ENCODE measurements at regions not wholly inside any gene's neighbourhood (a gene's known extent, or its start where the extent isn't known, plus 50 kb on each side); places are given as distances from the start of the nearest gene placed in this dataset.

GRCh38 chr1:58104960-58105359, 441.6 kb downstream of the OMA1 start (continued):
- TF ChIP-seq PML (IDR thresholded peaks at IDR 0.05; ENCODE audit: low read length) = no peak
- no peak for TF ChIP-seq MTA3 (IDR thresholded peaks at IDR 0.05; ENCODE audit: borderline replicate concordance, low read length)
- TF ChIP-seq NR2C2 (IDR thresholded peaks at IDR 0.05; ENCODE audit: borderline replicate concordance, control insufficient read depth, insufficient read length, low read depth) = no peak
- TF ChIP-seq, protein P1, sequence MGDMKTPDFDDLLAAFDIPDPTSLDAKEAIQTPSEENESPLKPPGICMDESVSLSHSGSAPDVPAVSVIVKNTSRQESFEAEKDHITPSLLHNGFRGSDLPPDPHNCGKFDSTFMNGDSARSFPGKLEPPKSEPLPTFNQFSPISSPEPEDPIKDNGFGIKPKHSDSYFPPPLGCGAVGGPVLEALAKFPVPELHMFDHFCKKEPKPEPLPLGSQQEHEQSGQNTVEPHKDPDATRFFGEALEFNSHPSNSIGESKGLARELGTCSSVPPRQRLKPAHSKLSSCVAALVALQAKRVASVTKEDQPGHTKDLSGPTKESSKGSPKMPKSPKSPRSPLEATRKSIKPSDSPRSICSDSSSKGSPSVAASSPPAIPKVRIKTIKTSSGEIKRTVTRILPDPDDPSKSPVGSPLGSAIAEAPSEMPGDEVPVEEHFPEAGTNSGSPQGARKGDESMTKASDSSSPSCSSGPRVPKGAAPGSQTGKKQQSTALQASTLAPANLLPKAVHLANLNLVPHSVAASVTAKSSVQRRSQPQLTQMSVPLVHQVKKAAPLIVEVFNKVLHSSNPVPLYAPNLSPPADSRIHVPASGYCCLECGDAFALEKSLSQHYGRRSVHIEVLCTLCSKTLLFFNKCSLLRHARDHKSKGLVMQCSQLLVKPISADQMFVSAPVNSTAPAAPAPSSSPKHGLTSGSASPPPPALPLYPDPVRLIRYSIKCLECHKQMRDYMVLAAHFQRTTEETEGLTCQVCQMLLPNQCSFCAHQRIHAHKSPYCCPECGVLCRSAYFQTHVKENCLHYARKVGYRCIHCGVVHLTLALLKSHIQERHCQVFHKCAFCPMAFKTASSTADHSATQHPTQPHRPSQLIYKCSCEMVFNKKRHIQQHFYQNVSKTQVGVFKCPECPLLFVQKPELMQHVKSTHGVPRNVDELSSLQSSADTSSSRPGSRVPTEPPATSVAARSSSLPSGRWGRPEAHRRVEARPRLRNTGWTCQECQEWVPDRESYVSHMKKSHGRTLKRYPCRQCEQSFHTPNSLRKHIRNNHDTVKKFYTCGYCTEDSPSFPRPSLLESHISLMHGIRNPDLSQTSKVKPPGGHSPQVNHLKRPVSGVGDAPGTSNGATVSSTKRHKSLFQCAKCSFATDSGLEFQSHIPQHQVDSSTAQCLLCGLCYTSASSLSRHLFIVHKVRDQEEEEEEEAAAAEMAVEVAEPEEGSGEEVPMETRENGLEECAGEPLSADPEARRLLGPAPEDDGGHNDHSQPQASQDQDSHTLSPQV (IDR thresholded peaks at IDR 0.05) = peak; percentile 68; the same call in 1 of the 2 replicates
- TF ChIP-seq, protein P2, sequence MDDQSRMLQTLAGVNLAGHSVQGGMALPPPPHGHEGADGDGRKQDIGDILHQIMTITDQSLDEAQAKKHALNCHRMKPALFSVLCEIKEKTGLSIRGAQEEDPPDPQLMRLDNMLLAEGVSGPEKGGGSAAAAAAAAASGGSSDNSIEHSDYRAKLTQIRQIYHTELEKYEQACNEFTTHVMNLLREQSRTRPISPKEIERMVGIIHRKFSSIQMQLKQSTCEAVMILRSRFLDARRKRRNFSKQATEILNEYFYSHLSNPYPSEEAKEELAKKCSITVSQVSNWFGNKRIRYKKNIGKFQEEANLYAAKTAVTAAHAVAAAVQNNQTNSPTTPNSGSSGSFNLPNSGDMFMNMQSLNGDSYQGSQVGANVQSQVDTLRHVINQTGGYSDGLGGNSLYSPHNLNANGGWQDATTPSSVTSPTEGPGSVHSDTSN (IDR thresholded peaks at IDR 0.05; ENCODE audit: insufficient replicate concordance, low read depth, low read length) = no peak
- peak; percentile 95 to 96 for TF ChIP-seq IKZF2 (IDR thresholded peaks at IDR 0.05)
- no peak for TF ChIP-seq ELK1 (IDR thresholded peaks at IDR 0.05; ENCODE audit: low read depth, low read length)
- no peak for TF ChIP-seq SMC3 (IDR thresholded peaks at IDR 0.05; ENCODE audit: borderline replicate concordance, low read length)
- no peak for TF ChIP-seq TAF1 (IDR thresholded peaks at IDR 0.05; ENCODE audit: borderline replicate concordance, low read depth, low read length)
- TF ChIP-seq ATF7 (IDR thresholded peaks at IDR 0.05; ENCODE audit: low read depth) = peak; percentile 78
- no peak for TF ChIP-seq SMARCA5 (IDR thresholded peaks at IDR 0.05)
- peak; percentile 82; the same call in 1 of the 2 replicates for TF ChIP-seq JUND (IDR thresholded peaks at IDR 0.05; ENCODE audit: low read depth, low read length)
- peak; percentile 99 for TF ChIP-seq RUNX3 (IDR thresholded peaks at IDR 0.05; ENCODE audit: low read length)
- TF ChIP-seq, protein P3, sequence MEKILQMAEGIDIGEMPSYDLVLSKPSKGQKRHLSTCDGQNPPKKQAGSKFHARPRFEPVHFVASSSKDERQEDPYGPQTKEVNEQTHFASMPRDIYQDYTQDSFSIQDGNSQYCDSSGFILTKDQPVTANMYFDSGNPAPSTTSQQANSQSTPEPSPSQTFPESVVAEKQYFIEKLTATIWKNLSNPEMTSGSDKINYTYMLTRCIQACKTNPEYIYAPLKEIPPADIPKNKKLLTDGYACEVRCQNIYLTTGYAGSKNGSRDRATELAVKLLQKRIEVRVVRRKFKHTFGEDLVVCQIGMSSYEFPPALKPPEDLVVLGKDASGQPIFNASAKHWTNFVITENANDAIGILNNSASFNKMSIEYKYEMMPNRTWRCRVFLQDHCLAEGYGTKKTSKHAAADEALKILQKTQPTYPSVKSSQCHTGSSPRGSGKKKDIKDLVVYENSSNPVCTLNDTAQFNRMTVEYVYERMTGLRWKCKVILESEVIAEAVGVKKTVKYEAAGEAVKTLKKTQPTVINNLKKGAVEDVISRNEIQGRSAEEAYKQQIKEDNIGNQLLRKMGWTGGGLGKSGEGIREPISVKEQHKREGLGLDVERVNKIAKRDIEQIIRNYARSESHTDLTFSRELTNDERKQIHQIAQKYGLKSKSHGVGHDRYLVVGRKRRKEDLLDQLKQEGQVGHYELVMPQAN (conservative IDR thresholded peaks at IDR 0.05) = no peak
- TF ChIP-seq USF1 (IDR thresholded peaks at IDR 0.05; ENCODE audit: borderline replicate concordance, extremely low read length, insufficient read depth, low read depth, low read length) = no peak
- peak; percentile 76 for TF ChIP-seq ATF2 (IDR thresholded peaks at IDR 0.05; ENCODE audit: low read length)
- TF ChIP-seq SREBF2 (IDR thresholded peaks at IDR 0.05; ENCODE audit: low read length) = no peak
- no peak for TF ChIP-seq SIN3A (IDR thresholded peaks at IDR 0.05; ENCODE audit: low read depth, low read length)
- TF ChIP-seq CBX3 (IDR thresholded peaks at IDR 0.05; ENCODE audit: borderline replicate concordance, low read depth) = no peak
- TF ChIP-seq MEF2B (IDR thresholded peaks at IDR 0.05; ENCODE audit: partially characterized antibody, poor library complexity, severe bottlenecking) = peak; percentile 91
- TF ChIP-seq KLF5 (IDR thresholded peaks at IDR 0.05; ENCODE audit: partially characterized antibody) = peak; percentile 30

All from GM12878 (cell line).